ENCODE measurements at regions not wholly inside any gene's neighbourhood (a gene's known extent, or its start where the extent isn't known, plus 50 kb on each side); places are given as distances from the start of the nearest gene placed in this dataset.

- BruUV-seq (replicated peaks): no TSS peak
- FAIRE-seq (no peak), DNase-seq (ENCODE audit: low read depth, low spot score) (no peak)
- Histone ChIP-seq H3K4me2 (ENCODE audit: insufficient read depth, low read length) (no peak overlapping the region), H3K9ac (replicated peaks; ENCODE audit: extremely low read depth, insufficient read depth, low read length) (no peak overlapping the region), H2AFZ (ENCODE audit: low read depth, low read length) (no peak overlapping the region), H3K79me2 (ENCODE audit: control insufficient read depth, insufficient read depth, low read length) (no peaks in the 10 kb centered on the region), H3K36me3 (ENCODE audit: control insufficient read depth in 2 of 2, extremely low read depth in 1 of 2, insufficient read depth in 2 of 2, low read length in 2 of 2) (no peaks in the 10 kb centered on the region), H3K4me1 (ENCODE audit: control insufficient read depth, extremely low read depth, insufficient read depth, low read length) (no peaks in the 10 kb centered on the region), H4K20me1 (replicated peaks; ENCODE audit: control insufficient read depth, extremely low read depth, insufficient read depth, low read length) (no peaks in the 10 kb centered on the region), H3K27ac (ENCODE audit: insufficient read depth, low read depth, low read length) (no peak overlapping the region), H3K9me1 (replicated peaks; ENCODE audit: control insufficient read depth, extremely low read depth, insufficient read depth, low read length) (no peaks in the 10 kb centered on the region), H3K27me3 (ENCODE audit: control insufficient read depth in 2 of 2, insufficient read depth in 2 of 2, low read length in 2 of 2) (no peaks in the 10 kb centered on the region), H3K4me3 (replicated peaks in 1 of 3; ENCODE audit: insufficient read depth in 1 of 3, low read depth in 1 of 3, low read length in 3 of 3) (no peak overlapping the region), H3K9me3 (replicated peaks; ENCODE audit: control insufficient read depth, insufficient read depth, low read length) (no peaks in the 10 kb centered on the region)
- ChIA-PET POLR2A (no interaction called here), CTCF (no interaction called here)
- intact Hi-C loops (cut with micrococcal nuclease) (no loop called here), dilution Hi-C loops (cut with MboI; ENCODE audit: extremely low pct_ligation_motif_present, low sequenced_read_pairs) (no loop called here)
- no peak for TF ChIP-seq FOS (IDR thresholded peaks at IDR 0.05; ENCODE audit: borderline replicate concordance, insufficient read depth, low read length)
- no peak for TF ChIP-seq MYC (IDR thresholded peaks at IDR 0.05; ENCODE audit: low read depth, low read length)
- TF ChIP-seq POLR2A (IDR thresholded peaks at IDR 0.05; ENCODE audit: low read depth, low read length): no peak
- TF ChIP-seq POLR2AphosphoS5 (IDR thresholded peaks at IDR 0.05; ENCODE audit: insufficient read depth, low read depth, low read length): no peak
- TF ChIP-seq JUN (IDR thresholded peaks at IDR 0.05; ENCODE audit: borderline replicate concordance, insufficient read depth, insufficient read length, low read depth): no peak
- TF ChIP-seq, protein P1, sequence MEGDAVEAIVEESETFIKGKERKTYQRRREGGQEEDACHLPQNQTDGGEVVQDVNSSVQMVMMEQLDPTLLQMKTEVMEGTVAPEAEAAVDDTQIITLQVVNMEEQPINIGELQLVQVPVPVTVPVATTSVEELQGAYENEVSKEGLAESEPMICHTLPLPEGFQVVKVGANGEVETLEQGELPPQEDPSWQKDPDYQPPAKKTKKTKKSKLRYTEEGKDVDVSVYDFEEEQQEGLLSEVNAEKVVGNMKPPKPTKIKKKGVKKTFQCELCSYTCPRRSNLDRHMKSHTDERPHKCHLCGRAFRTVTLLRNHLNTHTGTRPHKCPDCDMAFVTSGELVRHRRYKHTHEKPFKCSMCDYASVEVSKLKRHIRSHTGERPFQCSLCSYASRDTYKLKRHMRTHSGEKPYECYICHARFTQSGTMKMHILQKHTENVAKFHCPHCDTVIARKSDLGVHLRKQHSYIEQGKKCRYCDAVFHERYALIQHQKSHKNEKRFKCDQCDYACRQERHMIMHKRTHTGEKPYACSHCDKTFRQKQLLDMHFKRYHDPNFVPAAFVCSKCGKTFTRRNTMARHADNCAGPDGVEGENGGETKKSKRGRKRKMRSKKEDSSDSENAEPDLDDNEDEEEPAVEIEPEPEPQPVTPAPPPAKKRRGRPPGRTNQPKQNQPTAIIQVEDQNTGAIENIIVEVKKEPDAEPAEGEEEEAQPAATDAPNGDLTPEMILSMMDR (IDR thresholded peaks at IDR 0.05; ENCODE audit: extremely low read depth in 1 of 2, insufficient read depth in 1 of 2, low read depth in 1 of 2, low read length in 2 of 2): no peak
- no peak for TF ChIP-seq GATA2 (IDR thresholded peaks at IDR 0.05; ENCODE audit: insufficient read depth, insufficient read length, low read depth, low read length)
- no peak for TF ChIP-seq EZH2 (IDR thresholded peaks at IDR 0.05; ENCODE audit: borderline replicate concordance, low read depth, low read length, severe bottlenecking)
- TF ChIP-seq, protein P2, sequence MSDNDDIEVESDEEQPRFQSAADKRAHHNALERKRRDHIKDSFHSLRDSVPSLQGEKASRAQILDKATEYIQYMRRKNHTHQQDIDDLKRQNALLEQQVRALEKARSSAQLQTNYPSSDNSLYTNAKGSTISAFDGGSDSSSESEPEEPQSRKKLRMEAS (IDR thresholded peaks at IDR 0.05; ENCODE audit: insufficient read depth, insufficient read length): no peak
Observed at GRCh38 chr4:79798047-79798446, 275.0 kb downstream of the ANTXR2 start.
